H9 (cell line): ENCODE measurements at regions not wholly inside any gene's neighbourhood (a gene's known extent, or its start where the extent isn't known, plus 50 kb on each side); places are given as distances from the start of the nearest gene placed in this dataset.
"Not testable (repeated sequence)": the region's sequence is repeated elsewhere in the genome, so short reads cannot be mapped to it uniquely, and the experiment has no call there.

Experiments used
- DNase-seq: peaks from one replicate; pipeline ENCODE4 v3.0.0-alpha.2; 2017
- H2AFZ ChIP-seq: one replicate; pipeline ENCODE4 v1.6.1; 2013; ENCODE audit warnings: mild to moderate bottlenecking, low read length, control low read depth, moderate library complexity
- H2AK5ac ChIP-seq: 2 replicates; pipeline ENCODE4 v1.6.1; 2013; ENCODE audit warnings: low read length, control low read depth, mixed read lengths; ENCODE audit not compliant: insufficient read length
- H2BK120ac ChIP-seq: one replicate; pipeline ENCODE4 v1.6.1; 2013; ENCODE audit warnings: low read depth, mild to moderate bottlenecking, low read length, control low read depth, inconsistent platforms; ENCODE audit not compliant: poor library complexity, severe bottlenecking
- H2BK12ac ChIP-seq: 2 replicates; pipeline ENCODE4 v1.6.1; 2013; ENCODE audit warnings: low read length, control low read depth, mixed read lengths, low read depth; ENCODE audit not compliant: insufficient read length
- H2BK15ac ChIP-seq: 2 replicates; pipeline ENCODE4 v1.6.1; 2013; ENCODE audit warnings: low read depth, low read length, control low read depth
- H2BK20ac ChIP-seq: one replicate; pipeline ENCODE4 v1.6.1; 2013; ENCODE audit warnings: low read depth, mild to moderate bottlenecking, low read length, control low read depth, inconsistent platforms; ENCODE audit not compliant: poor library complexity, severe bottlenecking
- H2BK5ac ChIP-seq: 2 replicates; pipeline ENCODE4 v1.6.1; 2013; ENCODE audit warnings: low read length, control low read depth, mixed read lengths; ENCODE audit not compliant: insufficient read length
- H3K14ac ChIP-seq: 2 replicates; pipeline ENCODE4 v1.6.1; 2013; ENCODE audit warnings: low read length, control low read depth; ENCODE audit not compliant: insufficient read depth
- H3K18ac ChIP-seq: 2 replicates; pipeline ENCODE4 v1.6.1; 2013; ENCODE audit warnings: low read depth, mild to moderate bottlenecking, mixed read lengths, low read length, control low read depth; ENCODE audit not compliant: insufficient read length
- H3K23ac ChIP-seq: 2 replicates; pipeline ENCODE4 v1.6.1; 2013; ENCODE audit warnings: low read length, control low read depth, mixed read lengths, low read depth; ENCODE audit not compliant: insufficient read length
- H3K23me2 ChIP-seq: 2 replicates; pipeline ENCODE4 v1.6.1; 2013; ENCODE audit warnings: low read depth, mild to moderate bottlenecking, mixed read lengths, low read length, control low read depth; ENCODE audit not compliant: insufficient read length, poor library complexity, severe bottlenecking
- H3K27ac ChIP-seq: 2 replicates; pipeline ENCODE4 v1.5.1; 2013; ENCODE audit warnings: low read length, control low read depth, mixed read lengths, low read depth; ENCODE audit not compliant: insufficient read length
- H3K27me3 ChIP-seq: 2 replicates; pipeline ENCODE4 v1.6.1; 2013; ENCODE audit warnings: low read length, control low read depth, inconsistent platforms; ENCODE audit not compliant: insufficient read depth
- H3K4ac ChIP-seq: 2 replicates; pipeline ENCODE4 v1.6.1; 2013; ENCODE audit warnings: low read depth, mild to moderate bottlenecking, control low read depth, inconsistent platforms, low read length, moderate library complexity
- H3K4me1 ChIP-seq: 2 replicates; pipeline ENCODE4 v1.6.1; 2013; ENCODE audit warnings: low read length, control low read depth, inconsistent platforms; ENCODE audit not compliant: insufficient read depth
- H3K4me2 ChIP-seq: 2 replicates; pipeline ENCODE4 v1.6.1; 2013; ENCODE audit warnings: low read length, control low read depth, mixed read lengths; ENCODE audit not compliant: insufficient read length, insufficient read depth
- H3K56ac ChIP-seq: 2 replicates; pipeline ENCODE4 v1.6.1; 2013; ENCODE audit warnings: low read depth, mild to moderate bottlenecking, mixed read lengths, low read length, control low read depth; ENCODE audit not compliant: insufficient read length
- H3K79me1 ChIP-seq: 2 replicates; pipeline ENCODE4 v1.6.1; 2013; ENCODE audit warnings: low read depth, mild to moderate bottlenecking, moderate library complexity, low read length, control low read depth, inconsistent platforms; ENCODE audit not compliant: insufficient read depth, poor library complexity, severe bottlenecking
- H3K79me2 ChIP-seq: 2 replicates; pipeline ENCODE4 v1.6.1; 2013; ENCODE audit warnings: low read length, control low read depth, inconsistent platforms; ENCODE audit not compliant: insufficient read depth
- H3K9ac ChIP-seq: 2 replicates; pipeline ENCODE4 v1.6.1; 2013; ENCODE audit warnings: low read length, control low read depth, mixed read lengths; ENCODE audit not compliant: insufficient read length; ENCODE audit errors: extremely low read depth
- H3K9me3 ChIP-seq: one replicate; pipeline ENCODE4 v1.6.1; 2013; ENCODE audit warnings: low read depth, low read length, inconsistent platforms; ENCODE audit not compliant: control insufficient read depth
- H3T11ph ChIP-seq: one replicate; pipeline ENCODE4 v1.6.1; 2013; ENCODE audit warnings: mild to moderate bottlenecking, low read length, control low read depth, inconsistent platforms
- H4K20me1 ChIP-seq: one replicate; pipeline ENCODE4 v1.6.1; 2013; ENCODE audit not compliant: control insufficient read depth, insufficient read length, insufficient read depth
- H4K5ac ChIP-seq: 2 replicates; pipeline ENCODE4 v1.6.1; 2013; ENCODE audit warnings: low read depth, mild to moderate bottlenecking, mixed read lengths, low read length, control low read depth; ENCODE audit not compliant: insufficient read length
- H4K8ac ChIP-seq: replicated peaks from 2 replicates; pipeline ENCODE4 v1.6.1; 2013; ENCODE audit warnings: low read length, control low read depth, mixed read lengths, low read depth; ENCODE audit not compliant: insufficient read length
- H4K91ac ChIP-seq: 2 replicates; pipeline ENCODE4 v1.6.1; 2013; ENCODE audit warnings: low read depth, mild to moderate bottlenecking, moderate library complexity, mixed read lengths, low read length, control low read depth; ENCODE audit not compliant: insufficient read length
- H3K27ac Mint-ChIP-seq, 3 experiments: 2 replicates in 2 of 3; 3 replicates in 1 of 3; pipeline ENCODE4 v1.8.0; 2020 to 2021; ENCODE audit warnings: mixed read lengths in 3 of 3, mild to moderate bottlenecking in 1 of 3, moderate library complexity in 1 of 3
- H3K27me3 Mint-ChIP-seq: 2 replicates; pipeline ENCODE4 v1.8.0; 2021; ENCODE audit warnings: low read depth, mild to moderate bottlenecking, moderate library complexity, mixed read lengths
- H3K36me3 Mint-ChIP-seq, 3 experiments: 2 replicates in 2 of 3; 3 replicates in 1 of 3; pipeline ENCODE4 v1.8.0; 2020 to 2021; ENCODE audit warnings: low read depth in 3 of 3, mixed read lengths in 3 of 3; ENCODE audit not compliant: insufficient read depth in 1 of 3
- H3K4me1 Mint-ChIP-seq, 2 experiments: 2 replicates each; pipeline ENCODE4 v1.8.0; 2020; ENCODE audit warnings: mixed read lengths in 2 of 2
- H3K4me3 Mint-ChIP-seq, 2 experiments: 2 replicates in 1 of 2; 3 replicates in 1 of 2; pipeline ENCODE4 v1.8.0; 2020 to 2021; ENCODE audit warnings: mild to moderate bottlenecking in 2 of 2, mixed read lengths in 2 of 2, moderate library complexity in 1 of 2
- H3K9me3 Mint-ChIP-seq, 2 experiments: 2 replicates in 1 of 2; 3 replicates in 1 of 2; pipeline ENCODE4 v1.8.0; 2020; ENCODE audit warnings: mild to moderate bottlenecking in 2 of 2, mixed read lengths in 2 of 2, moderate library complexity in 1 of 2
- WGBS: extraction: QIAGEN DNeasy Blood & Tissue Kit; methylation state at CpG from one replicate; pipeline ENCODE4 v1.1.7; 2013; ENCODE audit warnings: missing lambda C conversion rate, low lambda C conversion rate, mixed read lengths; ENCODE audit not compliant: insufficient read length; ENCODE audit errors: extremely low coverage; 5-methylcytosine and 5-hydroxymethylcytosine counted together
- TF ChIP-seq, protein P1 (sequence below): fragments of 200-600 bp; sonication (generic); conservative IDR thresholded peaks from 3 replicates; pipeline ENCODE4 v1.8.0; 2021; ENCODE audit warnings: antibody characterized with exemption, mild to moderate bottlenecking

DNA sequence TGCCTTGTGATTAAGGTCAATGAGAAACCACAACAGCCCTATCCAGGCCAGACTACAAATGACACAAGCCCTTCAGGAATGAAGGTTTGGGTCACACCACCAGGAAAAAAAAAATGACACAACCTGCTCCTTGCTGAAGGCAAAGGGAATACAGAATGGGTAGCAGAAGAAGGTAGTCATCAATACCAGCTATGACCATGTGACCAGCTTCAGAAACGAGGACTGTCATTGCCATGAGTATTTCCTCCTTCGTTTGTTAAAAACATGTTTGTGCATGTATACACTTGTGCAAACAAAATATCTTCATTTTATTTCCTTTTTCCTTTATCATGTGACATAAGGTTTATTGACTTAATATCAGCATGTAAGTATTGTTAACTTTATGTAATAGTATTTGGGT lies 226.6 kb downstream of the CDH19 start:
- Histone ChIP-seq H2BK5ac (no peak overlapping the region), H3K79me1 (no peaks in the 10 kb centered on the region), H2BK15ac (no peak overlapping the region), H3K4ac (no peak overlapping the region), H4K20me1 (no peaks in the 10 kb centered on the region), H3K23ac (no peak overlapping the region), H3K27ac (no peak overlapping the region), H3K23me2 (no peaks in the 10 kb centered on the region), H3K4me1 (no peaks in the 10 kb centered on the region), H3K14ac (no peak overlapping the region), H2AK5ac (no peak overlapping the region), H3K56ac (no peak overlapping the region), H2BK20ac (no peak overlapping the region), H3K27me3 (no peaks in the 10 kb centered on the region), H3K4me2 (no peak overlapping the region), H2AFZ (no peak overlapping the region), H4K8ac (no peak overlapping the region), H3K9ac (no peak overlapping the region), H3K9me3 (no peaks in the 10 kb centered on the region), H3K79me2 (no peaks in the 10 kb centered on the region; the same call in 1 of the 2 replicates), H4K91ac (no peak overlapping the region), H3K18ac (no peak overlapping the region), H2BK120ac (no peak overlapping the region), H2BK12ac (no peak overlapping the region), H4K5ac (no peak overlapping the region), H3T11ph (no peak overlapping the region)
- Mint-ChIP-seq H3K27me3 (no peaks in the 10 kb centered on the region), H3K4me1 (no peaks in the 10 kb centered on the region), H3K9me3 (peaks cover 3 to 22% of the 10 kb centered on the region in 2 experiments; a peak in 4 of 5 replicates), H3K4me3 (no peak overlapping the region), H3K27ac (no peak overlapping the region), H3K36me3 (peaks cover 0 to 4% (median 0%) of the 10 kb centered on the region in 3 experiments; a peak in 3 of 7 replicates)
- no CpG with 5 or more reads among the region's 2 CpGs for WGBS
- TF ChIP-seq, protein P1, sequence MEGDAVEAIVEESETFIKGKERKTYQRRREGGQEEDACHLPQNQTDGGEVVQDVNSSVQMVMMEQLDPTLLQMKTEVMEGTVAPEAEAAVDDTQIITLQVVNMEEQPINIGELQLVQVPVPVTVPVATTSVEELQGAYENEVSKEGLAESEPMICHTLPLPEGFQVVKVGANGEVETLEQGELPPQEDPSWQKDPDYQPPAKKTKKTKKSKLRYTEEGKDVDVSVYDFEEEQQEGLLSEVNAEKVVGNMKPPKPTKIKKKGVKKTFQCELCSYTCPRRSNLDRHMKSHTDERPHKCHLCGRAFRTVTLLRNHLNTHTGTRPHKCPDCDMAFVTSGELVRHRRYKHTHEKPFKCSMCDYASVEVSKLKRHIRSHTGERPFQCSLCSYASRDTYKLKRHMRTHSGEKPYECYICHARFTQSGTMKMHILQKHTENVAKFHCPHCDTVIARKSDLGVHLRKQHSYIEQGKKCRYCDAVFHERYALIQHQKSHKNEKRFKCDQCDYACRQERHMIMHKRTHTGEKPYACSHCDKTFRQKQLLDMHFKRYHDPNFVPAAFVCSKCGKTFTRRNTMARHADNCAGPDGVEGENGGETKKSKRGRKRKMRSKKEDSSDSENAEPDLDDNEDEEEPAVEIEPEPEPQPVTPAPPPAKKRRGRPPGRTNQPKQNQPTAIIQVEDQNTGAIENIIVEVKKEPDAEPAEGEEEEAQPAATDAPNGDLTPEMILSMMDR, result no peak
- no peak for DNase-seq

DNA sequence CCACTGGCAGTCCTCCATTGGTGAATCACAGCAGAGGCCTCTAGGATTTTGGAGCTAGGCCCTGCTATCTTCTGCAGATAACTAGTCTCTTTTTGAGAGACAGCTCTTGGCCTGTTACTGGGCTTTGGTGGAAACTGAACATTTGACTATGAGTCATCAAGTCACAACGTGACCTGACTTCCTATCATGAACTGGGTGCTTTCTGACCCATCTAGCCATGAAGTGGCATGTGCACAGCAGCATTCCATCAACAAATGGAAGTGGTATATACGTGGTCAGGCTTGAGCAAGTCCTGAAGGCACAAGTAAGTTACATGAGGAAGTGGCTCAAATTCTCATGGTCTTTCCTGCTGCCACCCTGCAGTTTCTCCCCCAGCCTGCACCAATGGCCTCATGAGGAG lies 228.5 kb downstream of the CDH19 start:
- not testable (repeated sequence) for H2AFZ ChIP-seq, H3K14ac ChIP-seq, H2BK15ac ChIP-seq, H4K5ac ChIP-seq, H3K79me1 ChIP-seq, H3K4me1 ChIP-seq, H4K8ac ChIP-seq, H3K56ac ChIP-seq, H3T11ph ChIP-seq, H3K27ac ChIP-seq, H3K27me3 ChIP-seq, H2BK120ac ChIP-seq, H3K36me3 Mint-ChIP-seq, H3K4me3 Mint-ChIP-seq, H3K4ac ChIP-seq, H2AK5ac ChIP-seq, H3K27ac Mint-ChIP-seq, H3K9me3 ChIP-seq, H3K4me2 ChIP-seq, H4K91ac ChIP-seq, H3K4me1 Mint-ChIP-seq, DNase-seq, H3K23me2 ChIP-seq, H3K9ac ChIP-seq, H4K20me1 ChIP-seq, H2BK12ac ChIP-seq, H3K18ac ChIP-seq, H3K27me3 Mint-ChIP-seq, H2BK20ac ChIP-seq, H3K79me2 ChIP-seq, H3K23ac ChIP-seq, H2BK5ac ChIP-seq
- H3K9me3 Mint-ChIP-seq, result peaks cover 3 to 24% of the 10 kb centered on the region in 2 experiments; a peak in 4 of 5 replicates
- no CpG with 5 or more reads among the region's 2 CpGs for WGBS
